Jurkat, Clone E6-1 (cell line): ENCODE measurements at regions not wholly inside any gene's neighbourhood (a gene's known extent, or its start where the extent isn't known, plus 50 kb on each side); places are given as distances from the start of the nearest gene placed in this dataset.

Source experiments
- DNase-seq: peaks from one replicate; pipeline ENCODE4 v3.0.0-alpha.2; 2011; ENCODE audit warnings: low read depth, low spot score
- H3K4me3 ChIP-seq: 2 replicates; pipeline ENCODE4 v1.5.1; 2011; ENCODE audit warnings: mild to moderate bottlenecking, low read length, control low read depth, moderate library complexity

GRCh38 chr6:141443668-141444289, 688.9 kb upstream of the GJE1 start:
- no peak for DNase-seq
- H3K4me3 ChIP-seq, result no peak overlapping the region

DNA sequence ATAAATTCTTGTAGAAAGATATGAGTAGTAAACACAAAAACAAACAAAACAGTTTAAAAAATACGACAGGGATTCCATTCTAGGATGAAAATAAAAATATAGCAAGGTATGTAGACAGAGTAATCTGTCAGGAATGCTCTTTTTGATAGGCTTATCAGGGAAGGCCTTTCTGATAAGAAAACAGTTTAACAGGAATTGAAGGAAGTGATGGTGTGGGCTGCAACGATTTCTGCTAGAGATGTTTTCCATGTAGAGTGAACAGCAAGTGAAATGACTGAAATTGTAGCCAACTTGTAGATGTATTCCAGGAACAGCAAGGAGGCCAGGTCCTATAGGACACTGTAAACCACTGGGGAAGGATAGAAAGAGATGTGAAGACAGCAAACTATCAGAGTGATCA, 689.7 kb upstream of the GJE1 start:
- no peak for DNase-seq

GRCh38 chr6:141439513-141439912, 693.2 kb upstream of the GJE1 start:
- no peak for DNase-seq
- H3K4me3 ChIP-seq, result no peak overlapping the region

More for the DNA sequence above, 689.7 kb upstream of the GJE1 start:
- no peak overlapping the region for H3K4me3 ChIP-seq

GRCh38 chr6:141437685-141438084, 695.0 kb upstream of the GJE1 start:
- H3K4me3 ChIP-seq, result no peak overlapping the region
- DNase-seq, result no peak

- DNase-seq, result no peak
- no peak overlapping the region for H3K4me3 ChIP-seq
Observed at GRCh38 chr6:141437011-141437410, 695.7 kb upstream of the GJE1 start.

DNA sequence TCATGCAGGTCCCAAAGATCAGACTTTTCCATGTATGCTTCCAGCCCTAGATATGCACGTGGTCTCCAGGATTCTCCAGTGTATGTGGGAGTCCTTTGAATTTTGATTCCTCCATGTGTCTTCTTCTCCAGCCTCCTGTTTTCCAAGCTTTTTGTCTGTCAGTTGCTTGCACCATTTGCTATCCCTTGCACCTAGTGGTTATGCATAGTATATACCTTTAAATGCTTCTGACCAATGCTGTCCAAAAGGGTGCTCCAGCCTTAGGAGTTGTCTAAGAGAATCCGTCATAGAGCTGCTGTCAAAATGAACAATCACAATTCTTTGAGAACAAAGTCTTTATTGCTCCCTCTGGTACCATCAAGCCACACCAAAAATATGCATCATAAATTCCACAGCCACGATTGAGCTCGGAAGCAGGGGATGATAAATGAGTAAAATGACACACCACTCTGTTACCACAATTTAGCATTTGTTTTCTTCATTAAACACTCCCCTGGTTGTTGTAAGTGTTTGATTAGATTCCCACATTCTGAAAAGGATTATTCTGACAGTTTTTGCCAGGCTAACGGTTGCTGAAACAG, 706.2 kb upstream of the GJE1 start:
- no peak overlapping the region for H3K4me3 ChIP-seq
- no peak for DNase-seq

- no peak for DNase-seq
- no peak overlapping the region for H3K4me3 ChIP-seq
Observed at GRCh38 chr6:141421378-141421777, 711.3 kb upstream of the GJE1 start.

GRCh38 chr6:141418076-141418475, 714.6 kb upstream of the GJE1 start:
- no peak for DNase-seq
- no peak overlapping the region for H3K4me3 ChIP-seq

GRCh38 chr6:141415896-141416295, 716.8 kb upstream of the GJE1 start:
- no peak overlapping the region for H3K4me3 ChIP-seq
- no peak for DNase-seq

DNA sequence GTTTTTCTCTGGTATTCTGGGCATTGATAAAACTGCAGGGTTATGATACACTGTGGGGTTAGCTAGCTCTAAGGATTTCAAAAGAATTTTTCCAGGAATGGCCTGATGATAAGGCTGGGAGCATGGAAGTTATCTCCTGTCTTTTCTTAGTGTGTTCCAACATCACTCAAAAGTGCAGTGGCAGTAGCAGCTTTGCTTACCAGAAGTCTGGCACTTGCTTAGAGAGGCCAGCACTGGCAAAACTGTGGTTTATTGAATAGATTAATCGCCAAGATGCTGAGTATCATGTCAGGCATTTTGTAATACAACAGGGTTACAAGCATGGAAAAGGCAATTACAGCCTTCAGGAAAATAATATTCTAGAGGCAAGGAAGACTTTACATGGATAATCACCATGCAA, 719.5 kb upstream of the GJE1 start:
- no peak overlapping the region for H3K4me3 ChIP-seq
- no peak for DNase-seq

DNA sequence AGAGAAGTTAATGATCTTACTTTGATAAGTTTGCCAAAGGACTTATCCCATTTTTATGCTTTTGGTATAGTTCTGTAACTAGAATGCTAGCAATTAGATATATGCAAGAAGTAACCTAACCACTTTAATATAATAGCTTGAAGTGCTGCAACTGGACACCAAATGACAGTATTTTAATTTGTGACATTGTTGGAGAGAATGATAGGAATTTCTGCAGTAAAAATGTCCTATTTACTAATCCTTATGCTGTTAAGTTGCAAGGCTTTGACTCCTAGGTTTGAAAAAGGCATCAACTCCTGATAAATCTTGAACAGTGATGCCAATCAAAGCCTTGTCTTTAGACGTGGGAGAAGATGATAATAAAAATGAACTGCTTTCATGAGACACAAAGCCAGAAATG, 726.0 kb upstream of the GJE1 start:
- no peak for DNase-seq

GRCh38 chr6:141403827-141404226, 728.9 kb upstream of the GJE1 start:
- no peak overlapping the region for H3K4me3 ChIP-seq
- no peak for DNase-seq

More for the DNA sequence above, 726.0 kb upstream of the GJE1 start:
- no peak overlapping the region for H3K4me3 ChIP-seq

DNA sequence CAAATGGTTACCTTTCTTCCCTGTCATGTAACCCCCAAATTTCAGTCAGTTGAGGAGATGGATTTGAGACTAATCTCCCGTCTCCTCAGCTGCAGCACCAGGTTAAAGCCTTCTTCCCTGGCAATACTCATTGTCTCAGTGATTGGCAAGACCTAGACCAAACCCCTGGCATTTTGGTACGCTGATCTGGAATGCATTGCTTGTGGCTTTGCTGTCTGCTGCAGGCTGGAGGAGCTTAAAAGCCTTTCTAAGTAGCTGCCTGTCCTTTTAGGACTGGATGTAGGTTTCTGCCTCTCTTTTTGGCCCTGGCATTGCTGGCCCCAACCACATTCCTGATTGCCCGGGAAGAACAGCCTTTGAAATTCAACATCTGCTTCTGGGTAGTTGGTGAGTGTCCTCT, 729.6 kb upstream of the GJE1 start:
- no peak overlapping the region for H3K4me3 ChIP-seq

GRCh38 chr6:141402489-141402888, 730.2 kb upstream of the GJE1 start:
- DNase-seq, result no peak
- no peak overlapping the region for H3K4me3 ChIP-seq

More for the DNA sequence above, 729.6 kb upstream of the GJE1 start:
- DNase-seq, result no peak

DNA sequence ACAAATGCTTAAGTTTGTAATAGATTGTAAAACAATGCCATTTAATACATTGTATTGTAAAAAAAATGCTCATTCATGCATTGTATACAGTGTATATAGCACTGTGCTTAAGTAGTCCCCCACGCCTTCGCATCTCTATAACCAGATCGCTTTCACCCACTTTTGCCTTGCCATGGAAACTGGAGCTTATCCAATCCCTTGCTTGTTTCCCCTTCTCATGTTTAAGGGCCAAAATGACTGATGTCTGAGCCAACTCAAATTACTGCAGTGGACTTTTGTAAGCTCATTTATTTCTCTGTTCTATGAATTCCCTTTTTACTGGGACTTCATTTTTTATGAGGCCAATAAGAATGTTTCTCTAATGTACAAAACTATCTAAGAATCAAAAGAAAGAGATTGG, 730.9 kb upstream of the GJE1 start:
- no peak overlapping the region for H3K4me3 ChIP-seq
- DNase-seq, result no peak

DNA sequence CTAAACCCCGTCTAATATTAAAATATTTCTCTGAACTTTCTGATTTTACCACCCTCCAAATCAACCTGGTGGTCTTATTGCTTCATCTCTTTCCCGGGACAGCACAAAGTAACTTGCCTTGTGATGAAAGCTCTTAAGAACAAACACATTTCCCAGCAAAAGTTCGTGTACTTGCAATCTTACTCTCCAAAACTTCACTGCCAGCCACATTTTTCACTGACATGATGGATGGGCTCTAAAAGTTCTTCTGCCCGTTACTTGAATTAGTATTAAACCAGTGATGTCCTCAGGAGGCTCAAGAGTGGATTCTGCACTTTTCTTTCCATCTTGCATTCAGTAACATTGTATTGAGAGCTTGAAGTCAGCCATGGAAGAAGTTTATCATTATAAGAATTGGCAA, 731.6 kb upstream of the GJE1 start:
- DNase-seq, result no peak
- H3K4me3 ChIP-seq, result no peak overlapping the region

GRCh38 chr6:141398949-141399348, 733.8 kb upstream of the GJE1 start:
- no peak overlapping the region for H3K4me3 ChIP-seq
- no peak for DNase-seq

DNA sequence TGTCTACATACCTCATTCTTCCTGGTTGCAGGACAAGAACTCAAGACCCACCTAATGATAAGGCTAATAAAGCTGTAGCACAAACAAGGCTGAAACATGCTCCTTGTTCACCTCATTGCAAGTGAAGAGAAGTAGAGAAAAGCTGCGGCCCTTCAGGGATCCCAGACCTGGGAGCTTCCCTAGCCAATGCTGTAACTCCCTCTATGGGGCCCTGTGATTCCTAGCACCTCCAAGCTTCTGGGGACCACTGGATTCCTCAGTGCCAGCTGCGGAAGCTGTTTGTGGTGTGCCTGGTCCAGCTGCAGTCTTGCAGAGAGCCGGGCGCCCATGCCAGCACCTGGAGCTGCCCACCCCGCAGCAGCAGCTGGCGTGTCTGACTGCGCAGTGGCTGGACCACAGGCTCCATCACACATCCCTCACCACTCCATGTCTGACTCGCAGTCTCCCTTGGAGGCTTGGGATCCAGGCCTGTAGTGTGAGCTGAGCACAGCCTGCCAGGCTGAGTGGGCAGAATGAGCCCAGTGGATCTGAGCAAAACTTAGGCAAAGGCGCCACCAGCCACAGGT, 737.2 kb upstream of the GJE1 start:
- no peak for DNase-seq
- no peak overlapping the region for H3K4me3 ChIP-seq

DNA sequence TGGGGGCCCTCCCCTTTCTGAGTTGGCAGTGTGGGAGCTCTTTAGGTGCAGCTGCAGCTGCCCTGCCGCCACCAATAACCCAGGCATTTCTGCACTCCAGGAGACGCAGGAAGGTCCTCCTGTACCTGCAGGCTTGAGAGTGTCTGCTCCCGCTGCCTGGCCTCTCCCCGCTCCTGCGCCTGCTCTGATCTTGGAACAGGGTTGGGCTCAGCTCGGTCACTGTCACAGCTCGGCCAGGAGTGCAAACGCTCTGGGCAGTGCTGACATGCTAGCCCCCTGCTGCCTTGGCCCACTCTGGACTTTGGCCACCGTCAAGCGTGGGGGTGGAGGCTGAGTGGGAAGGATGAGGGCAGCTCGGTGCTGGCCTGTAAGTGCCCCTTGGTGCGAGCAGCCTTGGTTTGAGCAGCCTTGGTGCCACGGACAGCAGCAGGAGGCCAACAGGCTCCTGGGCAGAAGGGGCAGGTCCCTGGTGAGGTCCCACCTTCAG, 738.1 kb upstream of the GJE1 start:
- no peak overlapping the region for H3K4me3 ChIP-seq
- DNase-seq, result no peak

DNA sequence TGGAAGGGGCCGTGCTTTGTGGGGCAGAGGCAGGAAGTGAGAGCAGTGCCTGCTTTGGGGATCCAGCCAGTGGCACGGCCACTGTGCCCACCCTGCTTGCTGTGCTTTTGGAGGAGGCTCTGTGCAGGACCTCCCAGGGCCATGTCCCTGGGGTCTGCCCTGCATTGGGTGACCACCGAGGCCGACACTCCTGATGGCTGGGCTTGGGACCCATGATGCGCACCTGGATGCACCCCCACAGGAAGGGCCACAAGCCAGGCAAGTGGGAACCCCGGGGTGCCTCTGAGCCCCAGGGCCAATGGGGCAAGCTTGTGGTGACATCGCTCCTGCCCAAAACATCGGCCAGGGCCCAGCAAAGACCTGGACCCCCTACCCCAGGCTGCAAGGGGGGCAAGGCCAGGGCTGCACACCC, 738.6 kb upstream of the GJE1 start:
- no peak for DNase-seq

More for the DNA sequence above, 738.6 kb upstream of the GJE1 start:
- no peak overlapping the region for H3K4me3 ChIP-seq
